PC-9 (cell line): ENCODE measurements at regions not wholly inside any gene's neighbourhood (a gene's known extent, or its start where the extent isn't known, plus 50 kb on each side); places are given as distances from the start of the nearest gene placed in this dataset.

ENCODE experiments used
- BruUV-seq: library from RNA; stranded (reverse); fragments of 400-500 nt; replicated peaks from 2 replicates; lab custom pipeline; 2021; lab: Mats Ljungman, UMichigan
- CTCF ChIA-PET: fragments of 300-600 bp; sonication (Branson Sonifier 250); formaldehyde crosslinking; loops from one replicate; lab custom pipeline; 2022; ENCODE audit warnings: antibody characterized with exemption; lab: Charles Lee
- POLR2A ChIA-PET: fragments of 300-600 bp; sonication (Branson Sonifier 250); formaldehyde crosslinking; loops from one replicate; lab custom pipeline; 2022; ENCODE audit warnings: antibody characterized with exemption; ENCODE audit not compliant: unreplicated experiment; lab: Charles Lee
- DNase-seq, 2 experiments: peaks; one replicate each; pipeline versions ENCODE4 v3.0.0 to v3.0.0-alpha.2; 2015 to 2022; ENCODE audit warnings: mixed read lengths in 1 of 2
- H2AFZ ChIP-seq: fragments of 200-600 bp; sonication (generic); 2 replicates; pipeline ENCODE4 v1.8.1; 2017; ENCODE audit warnings: antibody characterized with exemption
- H3F3A ChIP-seq: fragments of 200-600 bp; sonication (generic); 2 replicates; pipeline ENCODE4 v1.8.1; 2017; ENCODE audit warnings: antibody characterized with exemption, mild to moderate bottlenecking, low read depth; ENCODE audit not compliant: insufficient read depth
- H3K27ac ChIP-seq: fragments of 200-600 bp; sonication (generic); 2 replicates; pipeline ENCODE4 v1.6.1; 2016; ENCODE audit warnings: mixed run types
- H3K27me3 ChIP-seq: fragments of 200-600 bp; sonication (generic); 2 replicates; pipeline ENCODE4 v1.6.1; 2016; ENCODE audit warnings: low read depth, mixed run types; ENCODE audit not compliant: insufficient read depth
- H3K36me3 ChIP-seq: fragments of 200-600 bp; sonication (generic); 2 replicates; pipeline ENCODE4 v1.6.1; 2016; ENCODE audit warnings: low read depth, mixed run types
- H3K4me1 ChIP-seq: fragments of 200-600 bp; sonication (generic); replicated peaks from 2 replicates; pipeline ENCODE4 v1.6.1; 2016; ENCODE audit warnings: mixed run types; ENCODE audit not compliant: insufficient read depth
- H3K4me2 ChIP-seq: fragments of 200-600 bp; sonication (generic); 2 replicates; pipeline ENCODE4 v1.6.1; 2017; ENCODE audit warnings: mixed run types
- H3K4me3 ChIP-seq: fragments of 200-600 bp; sonication (generic); 2 replicates; pipeline ENCODE4 v1.6.1; 2016; ENCODE audit warnings: mixed run types
- H3K79me2 ChIP-seq: fragments of 200-600 bp; sonication (generic); 2 replicates; pipeline ENCODE4 v1.6.1; 2017; ENCODE audit warnings: low read depth, mixed run types
- H3K9me2 ChIP-seq: fragments of 200-600 bp; sonication (generic); 2 replicates; pipeline ENCODE4 v1.8.1; 2017; ENCODE audit warnings: mild to moderate bottlenecking; ENCODE audit not compliant: insufficient read depth
- H3K9me3 ChIP-seq: fragments of 200-600 bp; sonication (generic); 2 replicates; pipeline ENCODE4 v1.8.1; 2016; ENCODE audit warnings: low read depth; ENCODE audit not compliant: insufficient read depth
- H4K20me1 ChIP-seq: fragments of 200-600 bp; sonication (generic); 2 replicates; pipeline ENCODE4 v1.8.1; 2017; ENCODE audit not compliant: insufficient read depth
- EZH2 ChIP-seq: fragments of 200-600 bp; sonication (generic); IDR thresholded peaks from 2 replicates; pipeline ENCODE4 v1.8.0; 2017; ENCODE audit warnings: antibody characterized with exemption, low read depth
- intact Hi-C: fragments of 100-400 bp; cut with micrococcal nuclease; formaldehyde crosslinking; loops from one replicate; pipeline ENCODE4 v1.10.0; 2022; ENCODE audit not compliant: unreplicated experiment
- TF ChIP-seq, protein P1 (sequence below): fragments of 200-600 bp; sonication (generic); conservative IDR thresholded peaks from 2 replicates; pipeline ENCODE4 v1.6.1; 2017; ENCODE audit warnings: mixed run types, antibody characterized with exemption, mild to moderate bottlenecking, moderate library complexity

DNA sequence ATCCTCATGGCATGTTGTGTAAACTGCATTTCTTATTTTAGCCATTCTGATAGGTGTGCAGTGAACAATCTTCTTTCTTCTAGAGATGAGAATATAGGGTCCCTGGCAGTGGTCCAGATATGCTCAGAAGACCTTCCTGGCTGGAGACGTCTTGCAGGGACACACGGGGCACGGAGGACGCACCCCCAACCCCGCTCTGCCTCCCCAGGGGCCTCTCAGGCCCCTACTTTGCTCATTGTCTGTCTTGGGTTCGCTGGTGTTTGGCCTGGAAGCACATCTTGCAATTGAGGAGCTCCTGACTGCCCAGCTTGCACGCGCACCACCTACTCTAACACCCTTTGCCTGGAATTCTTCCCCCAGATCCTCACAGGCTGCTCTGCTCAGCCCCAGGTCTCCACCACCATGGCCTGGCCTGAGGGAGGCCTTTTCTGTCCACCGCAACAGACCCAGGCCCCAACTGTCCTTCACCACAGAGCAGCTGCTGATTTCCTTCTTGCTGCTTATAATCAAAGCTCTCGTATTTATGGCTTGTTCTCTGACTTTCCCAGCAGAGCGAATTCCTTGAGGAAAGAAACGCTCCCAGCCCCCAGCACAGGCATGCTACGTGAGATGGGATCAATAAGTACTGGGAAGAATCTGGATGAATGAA lies 295.9 kb upstream of the HDAC4 start:
- no peak for DNase-seq
- BruUV-seq, result no TSS peak
- intact Hi-C loops, result no loop called here
- H3F3A ChIP-seq, result no peaks in the 10 kb centered on the region
- H3K4me3 ChIP-seq, result no peak overlapping the region
- H4K20me1 ChIP-seq, result no peaks in the 10 kb centered on the region
- TF ChIP-seq, protein P1, sequence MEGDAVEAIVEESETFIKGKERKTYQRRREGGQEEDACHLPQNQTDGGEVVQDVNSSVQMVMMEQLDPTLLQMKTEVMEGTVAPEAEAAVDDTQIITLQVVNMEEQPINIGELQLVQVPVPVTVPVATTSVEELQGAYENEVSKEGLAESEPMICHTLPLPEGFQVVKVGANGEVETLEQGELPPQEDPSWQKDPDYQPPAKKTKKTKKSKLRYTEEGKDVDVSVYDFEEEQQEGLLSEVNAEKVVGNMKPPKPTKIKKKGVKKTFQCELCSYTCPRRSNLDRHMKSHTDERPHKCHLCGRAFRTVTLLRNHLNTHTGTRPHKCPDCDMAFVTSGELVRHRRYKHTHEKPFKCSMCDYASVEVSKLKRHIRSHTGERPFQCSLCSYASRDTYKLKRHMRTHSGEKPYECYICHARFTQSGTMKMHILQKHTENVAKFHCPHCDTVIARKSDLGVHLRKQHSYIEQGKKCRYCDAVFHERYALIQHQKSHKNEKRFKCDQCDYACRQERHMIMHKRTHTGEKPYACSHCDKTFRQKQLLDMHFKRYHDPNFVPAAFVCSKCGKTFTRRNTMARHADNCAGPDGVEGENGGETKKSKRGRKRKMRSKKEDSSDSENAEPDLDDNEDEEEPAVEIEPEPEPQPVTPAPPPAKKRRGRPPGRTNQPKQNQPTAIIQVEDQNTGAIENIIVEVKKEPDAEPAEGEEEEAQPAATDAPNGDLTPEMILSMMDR, result no peak
- no peak for TF ChIP-seq EZH2
- no peak overlapping the region for H3K27ac ChIP-seq
- H2AFZ ChIP-seq, result no peak overlapping the region
- H3K9me3 ChIP-seq, result no peaks in the 10 kb centered on the region
- ChIA-PET POLR2A (no interaction called here), CTCF (no interaction called here)
- H3K4me2 ChIP-seq, result no peak overlapping the region
- H3K4me1 ChIP-seq, result no peaks in the 10 kb centered on the region
- no peaks in the 10 kb centered on the region for H3K79me2 ChIP-seq
- H3K9me2 ChIP-seq, result no peaks in the 10 kb centered on the region
- no peaks in the 10 kb centered on the region for H3K36me3 ChIP-seq
- H3K27me3 ChIP-seq, result peaks cover 97% of the 10 kb centered on the region

DNA sequence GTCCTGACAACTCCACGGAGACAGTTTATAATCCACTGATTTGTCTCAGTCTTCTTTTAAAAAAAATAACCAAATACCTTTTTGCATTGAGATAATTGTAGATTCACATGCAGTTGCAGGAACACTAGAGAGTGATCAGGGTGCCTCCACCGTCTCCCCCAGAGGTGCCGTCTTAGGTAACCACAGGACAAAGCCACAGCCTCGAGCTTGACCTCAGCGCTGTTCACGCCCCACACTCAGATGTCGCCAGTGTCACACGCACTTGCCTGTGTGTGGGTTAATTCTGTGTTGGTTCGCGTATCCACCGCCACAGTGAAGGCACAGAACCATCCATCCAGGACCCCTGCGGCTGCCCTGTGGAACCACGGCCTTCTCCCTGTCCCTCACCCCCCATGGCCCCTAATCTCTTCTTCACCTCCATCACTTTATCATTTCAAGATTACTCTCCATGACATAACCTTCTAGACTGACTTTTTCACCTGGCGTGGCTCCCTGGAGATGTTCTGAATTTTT lies 295.0 kb upstream of the HDAC4 start:
- no peak for TF ChIP-seq EZH2
- TF ChIP-seq, protein P1, result no peak
- Histone ChIP-seq H2AFZ (no peak overlapping the region), H3K9me3 (no peaks in the 10 kb centered on the region), H3K9me2 (no peaks in the 10 kb centered on the region), H3K4me3 (no peak overlapping the region), H3K27me3 (peaks cover 98% of the 10 kb centered on the region), H3K36me3 (no peaks in the 10 kb centered on the region), H3K79me2 (no peaks in the 10 kb centered on the region), H3K4me1 (no peaks in the 10 kb centered on the region), H3K27ac (no peak overlapping the region), H3F3A (no peaks in the 10 kb centered on the region), H4K20me1 (no peaks in the 10 kb centered on the region), H3K4me2 (no peak overlapping the region)
- ChIA-PET POLR2A (no interaction called here), CTCF (no interaction called here)
- intact Hi-C loops, result no loop called here
- no peak for DNase-seq
- BruUV-seq, result no TSS peak

GRCh38 chr2:239695106-239695727 lies 294.4 kb upstream of the HDAC4 start:
- H3K27me3 ChIP-seq, result peaks cover 95% of the 10 kb centered on the region
- intact Hi-C loops, result no loop called here

More at GRCh38 chr2:239695106-239695727, 294.4 kb upstream of the HDAC4 start:
- Histone ChIP-seq H3K4me2 (no peak overlapping the region), H3K9me2 (no peaks in the 10 kb centered on the region), H3K4me1 (no peaks in the 10 kb centered on the region), H3K4me3 (no peak overlapping the region), H3K9me3 (no peaks in the 10 kb centered on the region), H3K79me2 (no peaks in the 10 kb centered on the region), H3K27ac (no peak overlapping the region), H2AFZ (no peak overlapping the region), H3F3A (no peaks in the 10 kb centered on the region), H3K36me3 (no peaks in the 10 kb centered on the region), H4K20me1 (no peaks in the 10 kb centered on the region)
- ChIA-PET POLR2A (no interaction called here), CTCF (no interaction called here)
- TF ChIP-seq, protein P1, result no peak
- TF ChIP-seq EZH2, result no peak
- no peak for DNase-seq
- BruUV-seq, result no TSS peak
